HTERT RPE-1 (cell line): ENCODE measurements at regions not wholly inside any gene's neighbourhood (a gene's known extent, or its start where the extent isn't known, plus 50 kb on each side); places are given as distances from the start of the nearest gene placed in this dataset.

Source experiments
- in situ Hi-C: fragments of 300-500 bp; cut with MboI; formaldehyde crosslinking; loops from 4 replicates; pipeline ENCODE4 v1.14.3; 2020; ENCODE audit warnings: low sequenced_read_pairs

- in situ Hi-C loops = no loop called here
Observed at GRCh38 chr3:159797771-159798170, 190.9 kb upstream of the IL12A start.

- in situ Hi-C loops = no loop called here
Observed at GRCh38 chr3:159798951-159799350, 189.7 kb upstream of the IL12A start.

- in situ Hi-C loops = no loop called here
Observed at GRCh38 chr3:159800434-159801155, 188.0 kb upstream of the IL12A start.

DNA sequence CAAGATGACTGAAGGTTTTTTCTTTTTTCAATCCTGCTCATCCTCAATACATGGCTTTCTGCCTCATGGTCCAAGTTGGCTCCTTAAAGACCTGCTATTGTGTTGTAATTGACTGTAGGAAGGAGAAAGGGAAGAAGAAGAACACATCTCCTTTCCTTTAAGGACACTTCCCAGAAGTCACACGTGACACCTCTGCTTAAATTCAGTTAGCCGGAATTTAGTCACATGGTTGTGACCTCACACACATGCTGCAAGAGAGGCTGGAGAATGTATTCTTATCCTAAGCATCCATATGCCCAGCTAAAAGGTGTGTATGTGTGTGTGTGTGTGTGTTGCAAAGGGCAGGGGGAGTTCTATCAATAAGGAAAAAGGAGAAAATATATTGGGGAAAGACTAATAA is 185.8 kb upstream of the IL12A start:
- in situ Hi-C loops = no loop called here

DNA sequence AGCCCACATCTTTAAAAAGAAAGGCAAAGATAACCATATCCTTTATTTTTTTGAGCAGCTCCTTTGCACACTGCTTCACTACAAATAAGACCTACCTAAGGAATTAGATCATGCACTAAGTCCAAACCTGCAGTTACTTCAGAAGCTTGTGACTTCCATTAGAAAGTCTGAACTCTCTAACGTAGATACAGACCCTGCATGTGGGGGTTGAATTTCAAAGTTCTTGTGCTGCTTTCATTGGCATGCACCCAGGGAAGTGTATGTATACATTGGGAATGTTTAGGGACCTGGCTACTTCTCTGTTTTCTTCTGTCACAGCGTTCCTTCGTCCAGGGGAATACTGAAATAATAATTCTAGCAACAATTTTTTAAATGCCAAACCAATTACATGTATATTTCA is 185.2 kb upstream of the IL12A start:
- in situ Hi-C loops = no loop called here

DNA sequence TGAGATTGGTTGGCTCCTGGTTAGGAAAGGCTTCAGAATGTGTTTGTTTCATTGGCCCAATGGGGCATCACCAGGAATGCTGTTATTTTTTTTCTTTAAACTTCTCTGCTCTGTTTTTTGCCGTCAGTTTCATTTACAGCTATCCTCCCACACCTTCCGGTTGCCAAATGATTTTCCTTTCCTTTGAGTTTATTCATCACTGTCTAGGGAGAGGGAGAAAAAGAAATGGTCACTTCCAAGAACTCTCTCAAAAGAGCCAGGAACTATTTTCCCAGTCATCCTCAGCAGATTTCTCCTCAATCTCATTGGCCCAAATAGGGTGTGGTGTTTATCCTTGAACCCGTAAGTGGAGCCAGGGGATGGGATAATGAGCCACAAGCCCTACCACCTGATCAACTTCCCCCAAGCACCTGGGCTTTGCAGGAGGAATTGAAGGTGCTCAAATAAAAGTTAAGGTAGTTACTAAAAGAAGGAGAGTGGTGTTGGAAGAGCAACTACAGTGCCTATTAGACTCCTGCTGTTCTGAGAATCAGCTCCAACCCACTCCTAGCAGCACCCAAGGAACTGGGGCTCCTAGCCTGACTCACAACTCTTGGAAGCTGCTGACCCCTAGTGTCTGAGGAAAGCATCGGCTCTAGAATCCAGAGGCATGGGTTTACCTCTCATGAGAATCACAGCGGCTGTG is 183.8 kb upstream of the IL12A start:
- in situ Hi-C loops = no loop called here

GRCh38 chr3:159805411-159805772 is 183.2 kb upstream of the IL12A start:
- in situ Hi-C loops = no loop called here

- in situ Hi-C loops = no loop called here
Observed at GRCh38 chr3:159806412-159806811, 182.2 kb upstream of the IL12A start.

- in situ Hi-C loops = no loop called here
Observed at GRCh38 chr3:159807137-159808040, 181.2 kb upstream of the IL12A start.

- in situ Hi-C loops = no loop called here
Observed at GRCh38 chr3:159813822-159814531, 174.7 kb upstream of the IL12A start.

GRCh38 chr3:159816512-159816911 is 172.1 kb upstream of the IL12A start:
- in situ Hi-C loops = no loop called here

DNA sequence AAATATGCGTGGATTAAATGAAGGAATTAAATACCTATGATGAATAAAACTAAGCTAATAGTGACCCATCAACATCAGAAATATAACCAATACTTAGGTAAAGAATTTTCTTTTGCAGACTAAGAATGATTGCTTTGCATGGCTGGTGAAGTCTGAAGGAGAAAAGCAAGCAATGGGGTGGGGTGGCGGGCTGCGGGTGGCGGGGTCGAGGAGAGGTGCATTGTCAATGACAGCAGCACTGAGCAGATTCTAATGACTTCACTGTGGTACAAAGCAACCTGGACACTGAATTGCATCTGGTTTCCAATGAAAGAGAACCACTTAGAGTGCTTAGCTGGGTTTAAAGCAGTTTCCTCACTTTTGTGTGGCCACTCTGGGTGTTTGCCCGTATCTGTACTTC is 171.5 kb upstream of the IL12A start:
- in situ Hi-C loops = no loop called here

DNA sequence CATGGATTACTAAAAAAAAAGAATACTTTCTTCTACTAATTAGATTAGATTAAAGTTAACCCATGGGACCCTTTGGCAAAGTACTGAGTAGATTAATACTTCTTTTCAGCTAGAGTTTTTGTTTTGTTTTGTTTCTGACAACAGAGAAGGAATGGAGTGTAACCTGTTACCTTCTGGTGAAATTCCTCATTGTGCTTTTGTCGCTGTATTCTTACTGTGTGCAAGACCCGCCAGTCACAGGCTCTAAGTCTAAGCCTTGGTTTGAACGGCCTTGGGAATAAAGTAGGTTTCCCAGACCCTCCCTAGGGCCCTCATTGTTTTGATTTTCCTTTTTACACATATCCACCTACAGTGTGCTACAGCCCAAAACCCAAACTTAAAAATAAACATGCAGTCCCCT is 171.1 kb upstream of the IL12A start:
- in situ Hi-C loops = no loop called here

- in situ Hi-C loops = no loop called here
Observed at GRCh38 chr3:159818399-159818798, 170.2 kb upstream of the IL12A start.

DNA sequence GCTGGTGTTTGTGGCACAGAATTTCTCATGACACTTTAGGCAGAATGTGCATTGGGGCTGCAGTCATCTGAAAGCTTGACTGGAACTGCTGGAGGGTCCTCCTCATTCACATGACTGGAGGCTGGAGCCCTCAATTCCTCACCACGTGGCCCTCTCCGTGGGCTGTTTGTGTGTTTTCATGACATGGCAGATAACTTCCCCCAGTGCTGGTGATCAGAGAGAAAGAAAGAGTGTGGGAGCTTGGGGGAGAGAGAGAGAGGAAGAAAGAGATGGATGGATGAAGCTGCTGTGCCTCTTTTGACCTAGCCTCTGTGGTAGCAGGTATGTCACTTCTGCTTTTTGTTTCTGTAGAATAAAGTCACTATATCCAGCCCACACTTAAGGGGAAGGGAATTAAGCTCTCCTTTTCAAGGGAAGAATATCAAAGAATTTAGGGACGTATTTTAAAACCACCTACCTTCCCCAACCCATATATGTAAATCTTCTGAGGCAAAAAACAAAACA is 169.6 kb upstream of the IL12A start:
- in situ Hi-C loops = no loop called here

- in situ Hi-C loops = no loop called here
Observed at GRCh38 chr3:159819676-159820075, 169.0 kb upstream of the IL12A start.

DNA sequence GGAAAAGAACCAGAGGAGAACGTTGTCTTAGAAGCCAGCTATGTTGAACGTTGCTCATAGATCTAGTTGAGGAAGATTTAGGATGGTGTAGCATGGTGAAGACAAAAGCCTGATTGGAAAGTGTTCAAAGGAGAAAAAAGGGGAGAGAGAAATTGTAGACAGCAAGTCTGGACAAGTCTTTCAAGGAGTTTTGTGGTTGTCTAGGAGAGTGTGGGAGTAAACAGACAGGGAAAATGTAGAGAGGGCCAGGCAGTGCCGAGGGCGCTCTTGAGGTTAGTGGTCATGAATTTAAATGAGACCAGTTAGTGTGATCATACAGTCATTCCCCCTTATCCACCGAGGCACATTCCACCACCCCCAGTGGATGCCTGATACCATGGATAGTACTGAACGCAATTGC is 167.5 kb upstream of the IL12A start:
- in situ Hi-C loops = no loop called here

DNA sequence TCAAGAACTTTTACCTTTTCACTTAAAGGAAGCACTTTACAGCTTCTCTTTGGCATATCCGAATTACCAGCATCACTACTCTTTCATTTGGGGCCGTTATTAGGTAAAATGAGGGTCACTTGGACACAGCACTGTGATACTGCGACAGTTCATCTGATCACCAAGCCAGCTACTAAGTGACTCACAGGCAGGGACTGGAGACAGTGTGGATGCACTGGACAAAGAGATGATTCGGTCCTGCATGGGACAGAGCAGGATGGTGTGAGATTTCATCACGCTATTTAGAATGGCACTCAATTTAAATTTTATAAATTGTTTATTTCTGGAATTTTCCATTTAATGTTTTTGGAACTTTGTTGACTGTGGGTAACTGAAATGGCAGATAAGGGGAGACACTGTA is 166.9 kb upstream of the IL12A start:
- in situ Hi-C loops = no loop called here

- in situ Hi-C loops = no loop called here
Observed at GRCh38 chr3:159823780-159824179, 164.9 kb upstream of the IL12A start.

DNA sequence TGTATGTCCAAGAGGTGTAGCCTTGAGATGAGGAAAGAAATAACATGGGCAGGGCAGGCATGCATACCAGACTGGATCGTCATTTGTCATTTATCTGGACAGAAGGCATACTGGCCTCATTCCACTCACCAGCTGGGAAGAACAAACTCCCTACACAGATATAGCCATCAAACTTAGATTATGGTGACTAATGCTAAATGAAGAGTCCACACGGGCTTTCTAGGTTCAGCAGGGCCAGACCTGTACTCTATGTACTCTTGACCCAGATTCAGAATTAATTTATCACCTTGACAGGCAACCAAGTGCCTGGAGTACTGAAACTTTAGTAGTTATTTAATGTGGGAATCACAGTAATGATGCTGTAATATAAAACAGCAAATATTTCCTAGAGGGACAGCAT is 164.3 kb upstream of the IL12A start:
- in situ Hi-C loops = no loop called here
